Fibroblast of skin of back (primary cell): ENCODE measurements at regions not wholly inside any gene's neighbourhood (a gene's known extent, or its start where the extent isn't known, plus 50 kb on each side); places are given as distances from the start of the nearest gene placed in this dataset.

Source experiments
- DNase-seq: peaks from one replicate; pipeline ENCODE4 v3.0.0-alpha.2; 2013

DNA sequence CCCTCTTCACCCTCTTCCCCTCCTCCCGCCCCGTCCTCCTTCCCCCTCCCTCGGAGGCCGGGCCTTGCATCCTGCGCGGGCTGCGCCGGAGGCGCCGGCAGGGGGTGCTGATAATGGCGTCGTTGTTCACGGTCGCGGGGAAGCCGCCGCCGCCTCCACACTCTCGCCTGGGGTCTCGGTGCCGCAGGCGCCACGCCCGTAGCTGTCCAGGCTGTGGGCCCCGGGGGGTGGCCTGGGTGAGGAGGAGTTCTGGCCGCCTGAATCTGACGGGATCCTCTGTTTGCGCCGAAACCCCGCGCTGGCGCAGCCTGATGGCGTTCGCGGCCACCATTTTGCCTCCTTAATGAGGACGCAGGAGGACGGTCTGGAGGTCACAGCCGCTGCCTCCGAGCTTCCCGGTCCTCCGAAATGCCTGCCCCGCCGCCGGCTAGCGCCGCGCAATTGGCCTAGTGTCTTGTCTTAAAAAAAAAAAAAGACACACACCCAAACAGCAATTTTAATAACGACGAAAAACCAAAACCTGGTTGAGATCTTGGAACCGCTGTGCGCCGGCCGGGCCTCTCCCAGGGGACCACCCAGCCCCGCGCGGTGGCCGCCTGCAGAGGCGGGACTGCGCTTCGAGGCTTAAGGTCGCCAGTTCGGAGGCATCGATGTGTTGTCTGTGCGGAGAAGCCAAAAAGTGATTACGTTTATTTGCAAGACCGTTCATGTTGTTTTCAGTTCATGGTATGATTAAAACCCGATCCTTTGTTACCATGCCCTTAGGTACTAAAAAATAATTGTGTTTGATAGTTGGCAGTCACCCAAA lies 106.6 kb upstream of the HNRNPU start:
- DNase-seq, result peak; percentile 97

DNA sequence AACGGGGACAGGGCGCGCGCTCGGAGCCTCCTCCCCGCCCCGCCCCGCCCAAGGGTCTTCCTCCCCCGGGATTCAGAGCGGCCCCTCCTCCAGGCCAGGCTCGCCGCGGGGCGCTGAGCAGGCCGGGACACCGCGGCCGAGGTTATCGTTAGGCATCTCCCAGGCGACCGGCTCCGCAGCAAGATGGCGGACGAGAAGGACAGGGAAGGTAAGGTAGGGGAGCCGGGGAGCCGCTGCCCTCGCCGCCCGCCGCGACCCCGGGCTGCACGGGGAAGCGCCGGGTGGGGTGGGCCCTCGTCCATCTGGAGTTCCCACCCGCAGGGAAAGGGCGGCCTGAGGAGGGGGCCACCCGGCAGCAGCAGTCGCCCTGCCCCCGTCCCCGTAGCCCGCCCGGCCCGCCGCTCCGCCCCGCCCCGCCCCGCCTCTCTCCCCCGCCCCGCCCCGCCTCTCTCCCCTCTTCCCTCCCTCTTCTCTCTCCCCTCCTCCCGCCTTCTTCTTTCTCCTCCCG lies 105.9 kb upstream of the HNRNPU start:
- DNase-seq, result peak; percentile 79

DNA sequence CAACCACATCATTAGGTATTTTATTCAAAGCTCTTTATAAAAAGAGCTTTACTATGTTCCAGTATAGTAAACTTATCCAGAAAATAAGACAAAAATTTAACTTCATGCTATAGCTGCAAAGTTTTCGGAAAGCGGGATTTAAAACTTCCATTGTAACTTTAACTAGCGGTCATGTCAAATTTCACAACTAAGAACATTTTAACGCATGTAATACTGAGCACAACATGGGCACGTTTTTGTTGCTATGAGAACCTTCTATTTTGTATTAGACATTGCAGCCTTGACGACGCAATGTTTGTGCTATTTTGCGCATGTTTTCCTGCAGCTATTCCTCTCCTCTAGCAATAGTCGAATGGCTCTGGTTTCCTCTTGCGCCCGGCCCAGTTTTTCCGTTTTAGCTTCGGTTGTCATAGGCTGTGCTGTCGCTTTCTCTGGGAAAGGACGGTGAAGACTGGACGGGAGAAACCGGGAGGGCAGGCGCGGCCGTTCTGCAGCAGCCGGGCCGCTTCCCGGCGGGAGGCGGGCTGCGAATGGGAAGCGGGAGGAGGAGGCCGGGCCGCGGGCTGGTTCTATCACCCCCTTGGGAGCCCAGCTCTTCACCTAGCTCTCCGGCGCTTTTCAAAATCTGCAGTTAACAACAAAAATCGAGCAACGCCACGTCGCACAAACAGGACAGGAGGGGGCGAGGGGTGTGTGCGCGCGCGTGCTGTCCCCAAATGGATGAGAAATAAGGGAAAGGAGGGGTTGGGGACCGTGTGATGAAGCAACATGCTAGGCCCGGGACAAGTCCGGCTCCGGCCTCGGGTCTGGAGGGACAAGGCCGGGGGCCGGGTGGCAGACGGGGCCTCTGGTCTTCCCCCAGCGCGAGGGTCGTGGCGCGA lies 105.3 kb upstream of the HNRNPU start:
- DNase-seq, result peak; percentile 88

DNA sequence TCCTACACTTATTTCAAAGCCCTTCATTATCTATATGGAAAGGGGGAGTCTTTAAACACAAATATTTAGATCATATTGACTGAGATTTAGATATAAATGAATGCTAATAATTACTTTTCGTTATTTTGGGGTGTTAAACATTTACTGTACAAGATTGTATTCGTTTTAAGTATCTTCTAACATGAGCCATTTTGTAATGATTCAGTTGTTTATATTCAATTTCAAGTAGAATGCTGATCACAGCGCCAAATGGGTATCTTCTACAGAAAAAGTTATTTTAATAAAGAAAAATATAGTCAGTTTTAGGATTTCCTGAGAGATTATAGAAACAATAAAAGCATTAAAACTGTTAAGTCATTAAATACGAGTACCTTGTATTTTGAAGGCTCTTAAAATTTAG lies 104.5 kb upstream of the HNRNPU start:
- no peak for DNase-seq

DNA sequence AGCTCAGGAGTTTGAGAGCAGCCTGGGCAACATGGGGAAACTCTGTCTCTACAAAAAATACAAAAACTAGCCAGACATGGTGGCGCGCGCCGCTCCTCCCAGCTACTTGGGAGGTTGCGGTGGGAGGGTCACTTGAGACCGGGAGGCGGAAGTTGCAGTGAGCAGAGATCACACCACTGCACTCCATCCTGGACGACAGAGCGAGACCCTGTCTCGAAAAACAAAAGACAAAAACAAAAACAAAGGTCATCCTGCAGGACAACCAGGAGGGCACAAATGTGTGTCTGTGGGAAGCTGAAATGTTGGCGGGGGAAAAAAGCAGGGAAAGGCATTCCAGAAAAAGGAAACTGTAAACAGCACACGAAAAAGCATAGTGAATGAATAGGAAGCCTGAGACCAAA lies 104.1 kb upstream of the HNRNPU start:
- DNase-seq, result no peak

DNA sequence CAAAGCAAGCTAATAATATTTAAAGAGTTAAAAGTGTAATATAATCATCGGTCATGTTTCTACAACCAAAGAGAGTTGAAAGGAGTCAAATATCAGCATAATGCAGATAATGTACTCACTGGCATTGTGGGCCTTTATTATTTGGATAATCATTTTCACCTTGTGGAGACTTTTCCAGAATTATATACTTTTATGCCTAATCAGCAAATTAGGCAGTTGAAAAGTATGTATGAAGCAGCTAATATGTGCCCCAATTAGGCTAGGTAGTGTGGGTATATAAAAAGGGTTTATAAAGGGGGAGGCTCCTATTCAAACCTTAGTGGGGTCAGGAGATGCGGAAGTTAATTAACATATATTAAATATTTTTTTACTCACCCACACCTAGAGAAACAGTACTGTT lies 102.8 kb upstream of the HNRNPU start:
- no peak for DNase-seq

DNA sequence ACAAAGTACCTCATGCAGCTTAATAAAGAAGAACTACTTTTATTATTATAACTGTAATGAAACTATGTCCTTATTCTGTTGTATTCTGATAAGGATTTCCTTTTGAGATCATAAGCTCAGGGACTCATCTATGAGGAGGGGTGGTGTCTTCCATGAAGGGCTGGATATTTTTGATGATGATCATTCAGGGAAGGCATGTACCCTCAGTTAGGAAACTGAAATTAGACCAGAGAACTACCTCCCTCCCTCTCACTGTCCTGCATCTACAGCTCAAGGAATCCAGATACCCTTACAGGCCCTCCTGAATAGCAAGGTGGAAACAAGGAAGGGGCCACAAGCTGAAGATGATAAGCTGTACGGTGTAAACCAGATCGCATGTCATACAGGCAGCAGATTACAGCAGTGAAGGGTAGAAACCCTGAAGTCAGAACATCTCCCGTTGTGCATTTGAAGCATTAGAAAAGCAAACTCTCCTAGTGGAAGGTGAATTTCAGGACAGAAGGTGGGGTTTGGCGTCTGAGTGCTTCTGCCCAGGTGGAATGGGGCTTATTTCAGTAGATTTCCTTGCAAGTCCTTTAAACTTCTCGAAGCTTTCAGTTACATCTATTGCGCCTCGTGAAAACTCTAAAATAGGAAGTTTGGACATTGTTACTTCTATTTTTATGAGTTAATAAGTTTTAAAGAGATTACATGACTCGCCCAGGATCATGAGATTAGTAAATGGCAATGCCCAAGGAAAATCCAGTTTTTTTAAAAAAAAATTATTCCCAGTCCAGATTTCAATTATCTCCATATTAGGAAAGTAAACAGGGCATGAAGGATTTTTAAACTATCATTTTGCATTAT lies 101.1 kb upstream of the HNRNPU start:
- peak; percentile 18 for DNase-seq

DNA sequence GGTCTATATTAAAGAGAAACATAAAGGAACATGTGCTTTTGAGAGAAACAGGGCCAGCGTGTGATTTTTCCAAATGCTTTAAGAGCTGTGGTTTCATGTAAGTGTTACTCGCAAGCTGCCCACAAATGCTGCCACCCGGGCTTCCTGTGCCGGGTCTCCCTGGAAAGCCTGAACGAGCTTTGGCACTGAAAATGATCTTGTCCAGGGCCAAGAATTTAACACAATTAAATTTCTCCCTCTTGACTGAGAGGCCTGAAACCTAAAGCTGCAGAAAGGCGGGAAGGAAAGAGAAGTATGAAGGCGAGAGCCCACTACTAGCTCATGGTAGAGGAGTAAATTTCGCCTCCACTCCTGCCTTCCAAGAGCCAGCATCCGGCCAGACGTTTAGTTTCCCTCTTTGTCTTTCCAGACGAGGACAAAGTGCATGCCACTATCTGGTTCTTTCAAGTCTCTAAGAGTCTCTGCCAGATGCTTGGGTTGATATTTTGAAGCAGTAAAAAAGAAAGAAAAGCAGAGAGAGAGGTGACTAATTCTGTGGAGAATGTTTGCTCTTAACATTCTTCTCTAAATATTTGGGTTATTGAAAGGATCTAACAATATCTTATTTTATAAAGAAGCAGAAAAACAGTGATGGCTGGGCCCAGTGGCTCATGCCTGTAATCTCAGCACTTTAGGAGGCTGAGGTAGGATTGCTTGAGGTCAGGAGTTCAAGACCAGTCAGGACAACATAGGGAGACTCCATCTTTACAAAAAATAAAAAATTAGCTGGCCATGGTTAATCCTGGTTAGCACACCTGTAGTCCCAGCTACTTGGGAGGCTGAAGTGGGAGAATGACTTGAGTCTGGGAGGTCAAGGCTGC lies 100.0 kb upstream of the HNRNPU start:
- DNase-seq, result peak; percentile 95

DNA sequence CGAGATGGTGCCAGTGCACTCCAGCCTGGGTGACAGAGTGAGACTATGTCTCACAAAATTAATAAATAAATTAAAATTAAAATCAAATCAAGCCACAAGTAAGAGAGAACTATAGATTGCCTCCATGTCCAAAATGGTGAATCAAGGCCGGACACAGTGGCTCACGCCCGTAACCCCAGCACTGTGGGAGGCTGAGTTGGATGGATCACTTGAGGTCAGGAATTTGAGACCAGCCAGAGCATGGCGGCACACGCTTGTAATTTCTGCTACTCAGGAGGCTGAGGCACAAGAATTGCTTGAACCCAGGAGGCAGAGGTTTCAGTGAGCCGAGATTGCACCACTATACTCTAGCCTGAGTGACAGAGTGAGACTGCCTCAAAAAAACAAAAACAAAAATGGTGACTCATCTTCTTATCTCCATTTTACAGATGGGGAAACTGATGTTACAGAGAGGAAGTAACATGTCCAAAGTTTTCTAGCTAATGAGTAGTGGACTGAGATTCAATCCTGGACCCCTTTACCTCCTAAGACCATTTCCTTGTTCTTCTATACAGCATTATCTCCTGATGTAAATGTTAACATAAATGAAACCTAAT lies 99.0 kb upstream of the HNRNPU start:
- DNase-seq, result no peak

DNA sequence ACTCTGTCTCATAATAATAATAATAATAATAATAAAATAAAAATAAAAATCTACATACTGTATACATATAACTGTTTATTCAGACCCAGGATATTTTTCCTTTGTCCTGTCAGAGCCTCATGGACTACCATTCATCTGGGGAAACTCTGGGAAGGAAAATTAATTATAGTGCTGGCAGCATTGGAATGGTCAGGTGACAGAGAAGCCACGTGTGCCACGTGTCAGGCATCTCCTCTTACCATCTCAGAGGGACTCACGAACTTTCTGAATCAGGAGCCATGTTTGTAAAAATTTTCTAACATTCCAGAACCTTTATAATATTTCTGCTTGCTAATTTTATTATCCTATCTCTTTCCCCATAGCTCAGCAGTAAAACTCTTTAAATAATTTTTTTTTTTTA lies 97.8 kb upstream of the HNRNPU start:
- no peak for DNase-seq

DNA sequence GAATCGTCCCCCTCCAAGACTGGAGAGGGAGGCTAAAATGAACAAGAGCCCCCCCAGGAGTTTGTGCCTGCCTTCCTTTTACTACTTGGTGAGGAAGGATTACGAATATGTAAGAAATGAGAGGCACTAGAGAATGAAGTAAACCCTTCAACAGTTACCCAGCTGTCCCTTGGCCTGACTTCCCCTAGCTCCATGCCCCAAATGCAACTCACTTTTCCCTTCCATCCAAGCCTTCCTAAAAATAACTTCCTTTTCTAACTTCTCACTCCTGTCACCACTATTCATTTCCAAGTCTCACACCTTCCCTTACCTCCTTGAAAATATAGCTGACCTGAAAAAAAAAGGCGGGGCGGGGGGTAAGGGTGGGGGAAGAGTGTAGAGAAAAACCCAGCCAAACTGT lies 96.6 kb upstream of the HNRNPU start:
- DNase-seq, result no peak

DNA sequence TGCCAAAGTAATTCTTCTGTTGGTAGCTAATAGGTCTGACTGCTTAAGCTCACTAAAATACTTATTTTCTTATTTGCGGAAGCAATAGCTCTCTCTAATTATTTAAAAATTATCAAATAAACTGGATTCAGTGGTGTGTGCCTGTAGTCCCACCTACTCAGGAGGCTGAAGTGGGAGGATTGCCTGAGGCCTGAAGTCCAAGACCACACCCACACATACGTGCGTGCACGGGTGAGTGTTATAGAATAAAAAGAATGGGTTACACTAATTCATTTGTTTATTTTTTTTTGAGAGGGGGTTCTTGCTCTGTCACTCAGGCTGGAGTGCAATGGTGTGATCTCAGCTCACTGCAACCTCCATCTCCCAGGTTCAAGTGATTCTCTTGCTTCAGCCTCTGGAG lies 94.2 kb upstream of the HNRNPU start:
- no peak for DNase-seq

DNA sequence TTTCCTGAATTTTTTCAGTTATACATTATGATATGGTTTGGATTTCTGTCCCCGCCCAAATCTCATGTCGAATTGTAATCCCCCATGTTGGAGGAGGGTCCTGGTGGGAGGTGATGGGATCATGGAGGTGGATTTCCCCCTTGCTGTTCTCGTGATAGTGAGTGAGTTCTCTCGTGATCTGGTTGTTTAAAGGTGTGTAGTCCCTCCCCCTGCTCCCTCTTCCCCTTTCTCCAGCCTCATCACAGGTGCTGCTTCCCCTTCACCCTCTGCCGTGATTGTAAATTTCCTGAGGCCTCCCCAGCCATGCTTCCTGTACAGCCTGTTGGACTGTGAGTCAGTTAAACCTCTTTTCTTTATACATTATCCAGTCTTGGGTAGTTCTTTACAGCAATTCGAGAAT lies 93.2 kb upstream of the HNRNPU start:
- no peak for DNase-seq

DNA sequence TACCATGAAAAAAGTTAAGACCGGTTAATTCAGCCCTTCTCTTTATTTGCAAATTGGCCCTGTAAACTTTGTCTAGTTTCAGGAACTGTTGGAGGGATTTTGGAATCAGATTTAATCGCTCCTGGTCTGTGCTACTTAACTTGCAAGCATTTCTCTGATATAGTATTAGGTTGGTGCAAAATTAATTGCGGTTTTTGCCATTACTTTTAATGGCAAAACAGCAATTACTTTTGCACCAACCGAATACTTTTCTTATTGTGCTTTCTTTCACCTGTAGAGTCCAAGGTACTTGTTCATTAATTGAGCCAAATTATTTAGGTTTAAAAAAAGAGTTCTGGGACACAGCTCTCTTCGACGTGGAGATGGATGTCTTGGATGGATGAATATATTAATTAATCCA lies 92.8 kb upstream of the HNRNPU start:
- DNase-seq, result no peak

DNA sequence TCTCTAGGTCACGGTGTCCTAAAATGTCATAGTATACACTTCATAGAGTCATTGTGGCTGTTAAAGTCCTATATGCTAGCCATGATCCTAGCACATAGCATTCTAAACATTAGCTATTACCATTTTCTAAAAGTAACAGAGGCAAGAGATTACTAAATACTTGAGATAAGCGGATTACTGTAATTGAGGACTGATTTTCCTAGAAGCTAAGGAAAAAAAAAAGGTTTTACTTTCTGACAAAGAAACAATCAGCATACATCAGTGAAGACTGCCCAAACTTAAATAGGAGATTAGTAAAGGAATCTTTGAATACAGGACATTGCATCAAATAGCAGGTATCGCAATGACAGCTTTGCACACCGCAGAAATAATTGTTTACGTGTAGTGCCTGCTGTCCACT lies 91.3 kb upstream of the HNRNPU start:
- DNase-seq, result no peak

DNA sequence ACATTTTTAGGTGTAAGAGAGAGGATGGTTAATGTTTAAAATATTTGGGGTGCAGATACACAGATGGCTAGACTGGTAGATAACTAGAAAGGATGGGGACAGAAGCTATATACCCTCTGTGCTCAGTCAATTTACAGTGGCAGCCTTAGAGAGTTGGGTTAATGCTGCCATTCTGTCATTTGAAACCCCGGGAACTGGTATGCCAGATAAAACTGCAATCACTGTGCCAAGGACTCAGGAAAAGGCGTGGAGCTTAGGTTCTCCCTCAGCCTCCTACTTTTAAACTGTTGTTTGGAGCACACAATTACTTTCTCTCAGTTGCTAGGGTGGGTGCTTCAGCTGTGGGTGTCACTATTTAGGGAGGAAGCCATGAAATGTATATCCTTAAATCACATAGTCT lies 90.0 kb upstream of the HNRNPU start:
- no peak for DNase-seq

DNA sequence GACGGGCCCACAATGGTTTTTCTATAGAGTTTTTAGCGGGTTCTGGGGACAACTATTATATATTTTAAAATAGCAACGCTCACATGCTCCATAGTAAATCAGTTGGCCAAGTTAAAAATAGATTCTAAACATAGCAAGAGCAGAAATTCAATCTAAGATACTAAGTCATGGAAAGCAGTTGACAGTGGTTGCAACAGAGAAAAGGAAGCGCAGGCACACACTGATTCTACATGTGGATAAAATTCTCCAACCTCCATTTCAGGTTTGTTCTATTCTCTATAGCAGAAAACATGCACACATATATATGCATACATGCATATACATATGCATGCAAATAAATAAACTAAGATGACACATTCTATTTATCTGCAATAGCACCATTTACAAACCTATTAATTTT lies 89.6 kb upstream of the HNRNPU start:
- no peak for DNase-seq

DNA sequence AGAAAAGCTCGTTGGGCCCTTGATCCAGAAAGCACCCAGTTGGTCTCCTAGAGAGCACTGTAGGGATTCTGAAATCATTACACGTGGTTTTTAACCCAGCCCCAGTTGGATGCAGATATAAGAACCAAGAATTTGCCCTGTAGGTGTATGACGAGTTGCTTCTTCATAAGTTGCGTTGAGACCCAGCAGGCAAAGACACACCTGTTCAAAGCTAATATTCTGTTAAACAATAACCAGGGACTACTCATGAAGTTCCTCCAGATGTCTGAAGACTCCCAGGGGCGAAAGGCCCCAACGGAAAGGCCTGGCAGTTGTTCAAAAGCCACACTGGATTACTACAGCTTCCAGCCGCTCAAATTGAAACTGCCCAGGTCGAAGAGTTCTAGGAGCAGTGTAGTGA lies 88.6 kb upstream of the HNRNPU start:
- no peak for DNase-seq

DNA sequence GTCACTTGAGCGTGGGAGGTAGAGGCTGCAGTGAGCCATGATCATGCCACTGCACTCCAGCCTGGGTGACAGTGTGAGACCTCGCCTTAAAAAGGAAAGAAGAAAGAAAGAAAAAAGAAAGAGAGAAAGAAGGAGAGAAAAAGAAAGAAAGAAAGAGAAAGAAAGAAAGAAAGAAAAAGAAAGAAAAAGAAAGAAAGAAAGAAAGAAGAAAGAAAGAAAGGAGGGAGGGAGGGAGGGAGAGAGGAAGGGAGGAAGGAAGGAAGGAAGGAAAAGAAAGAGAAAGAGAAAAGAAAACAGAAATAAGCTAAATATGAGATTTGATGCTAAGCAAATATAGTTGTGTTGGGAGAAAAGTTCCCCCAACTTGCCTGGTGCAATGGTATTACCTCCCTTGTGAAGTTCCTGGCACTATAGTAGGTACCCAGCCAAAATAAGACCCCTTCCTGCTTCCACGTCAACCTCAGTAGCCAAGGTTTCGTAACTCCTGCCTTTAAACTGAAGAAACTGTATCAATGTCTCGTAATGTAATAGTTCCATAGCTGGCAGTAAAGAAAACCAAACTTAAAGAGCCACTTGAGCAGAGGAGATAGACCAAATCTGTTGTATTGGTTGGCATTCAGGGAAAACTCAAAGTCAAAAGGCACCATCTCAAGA lies 88.1 kb upstream of the HNRNPU start:
- DNase-seq, result no peak

DNA sequence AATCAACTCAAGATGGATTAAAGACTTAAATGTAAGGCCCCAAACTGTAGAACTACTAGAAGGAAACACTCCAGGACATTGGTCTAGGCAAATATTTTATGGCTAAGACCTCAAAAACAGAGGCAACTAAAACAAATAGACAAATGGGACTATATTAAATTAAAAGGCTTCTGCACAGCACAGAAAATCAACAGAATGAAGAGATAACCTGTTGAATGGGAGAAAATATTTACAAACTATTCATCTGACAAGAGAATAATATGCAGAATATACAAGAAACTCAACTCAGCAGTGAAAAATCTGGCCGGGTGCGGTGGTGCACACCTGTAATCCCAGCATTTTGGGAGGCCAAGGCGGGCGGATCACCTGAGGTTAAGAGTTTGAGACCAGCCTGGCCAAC lies 84.1 kb upstream of the HNRNPU start:
- no peak for DNase-seq

DNA sequence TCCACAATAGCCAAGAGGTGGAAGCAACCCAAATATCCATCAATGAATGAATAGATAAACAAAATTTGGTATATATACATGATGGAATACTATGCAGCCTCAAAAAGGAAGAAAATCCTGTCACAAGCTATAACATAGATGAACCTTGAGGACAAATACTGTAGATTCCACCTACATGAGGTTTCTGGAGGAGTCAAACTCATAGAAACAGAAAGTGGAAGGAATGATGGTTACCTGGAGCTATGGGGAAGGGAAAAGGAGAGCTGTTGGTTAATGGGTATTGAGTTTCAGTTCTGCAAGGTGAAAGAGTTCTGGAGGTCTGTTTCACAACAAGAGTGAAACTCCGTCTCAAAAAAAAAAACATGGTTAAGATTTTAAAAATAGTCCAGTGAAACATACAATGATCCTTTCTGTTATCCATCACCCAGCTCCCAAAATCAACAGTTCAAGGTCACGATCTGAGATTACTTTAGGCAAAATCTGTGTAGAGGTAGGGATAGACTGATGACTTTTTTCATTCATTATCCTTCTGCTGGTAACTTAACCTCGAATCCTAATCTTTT lies 80.8 kb upstream of the HNRNPU start:
- no peak for DNase-seq
